ENCODE measurements at regions not wholly inside any gene's neighbourhood (a gene's known extent, or its start where the extent isn't known, plus 50 kb on each side); places are given as distances from the start of the nearest gene placed in this dataset.

DNA sequence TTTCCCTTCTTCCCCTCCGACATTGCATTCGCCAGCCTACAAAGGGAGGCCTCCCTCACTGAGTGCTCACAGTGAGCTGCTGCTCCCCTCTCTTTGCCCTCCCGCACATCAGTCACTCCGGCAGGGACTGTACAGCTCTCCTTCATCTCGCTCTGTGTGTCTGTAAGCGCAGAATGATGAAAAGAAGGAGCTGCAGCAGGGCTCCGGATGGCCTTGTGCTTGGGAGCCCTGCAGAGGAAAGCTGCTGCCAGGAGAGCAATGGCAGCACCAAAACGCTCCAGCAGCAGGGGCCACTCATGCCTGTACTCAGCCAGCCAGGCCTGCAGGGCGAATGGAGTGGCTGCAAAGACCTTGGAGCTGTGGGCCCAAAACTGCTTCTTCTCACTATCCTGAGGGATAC lies 107.0 kb upstream of the NSMCE3 start:
- Histone ChIP-seq H3K4me3 (ENCODE audit: low read length) (no peak overlapping the region), H2AFZ (ENCODE audit: low read length) (no peak overlapping the region), H3K9me2 (replicated peaks; ENCODE audit: insufficient read depth, low read length) (no peaks in the 10 kb centered on the region; the same call in 1 of the 2 replicates), H3K27me3 (ENCODE audit: low read length) (no peaks in the 10 kb centered on the region; the same call in 1 of the 2 replicates), H3K4me2 (ENCODE audit: low read depth, low read length, poor library complexity, severe bottlenecking) (no peak overlapping the region), H3K27ac (ENCODE audit: low read length) (no peak overlapping the region), H3K79me2 (ENCODE audit: low read length) (no peaks in the 10 kb centered on the region), H3K9me3 (ENCODE audit: low read length) (peaks cover 3% of the 10 kb centered on the region; the same call in 1 of the 2 replicates), H3K9ac (ENCODE audit: low read length) (no peak overlapping the region), H3K36me3 (ENCODE audit: insufficient read depth, low read length) (no peaks in the 10 kb centered on the region), H4K20me1 (ENCODE audit: insufficient read depth, low read depth, low read length) (no peaks in the 10 kb centered on the region), H3K4me1 (ENCODE audit: low read length) (no peaks in the 10 kb centered on the region)
- no peak for DNase-seq

- H3K27me3 ChIP-seq (ENCODE audit: low read length) = no peaks in the 10 kb centered on the region
- no peaks in the 10 kb centered on the region; the same call in 1 of the 2 replicates for H3K9me2 ChIP-seq (replicated peaks; ENCODE audit: insufficient read depth, low read length)
- DNase-seq = no peak
- no peaks in the 10 kb centered on the region for H3K4me1 ChIP-seq (ENCODE audit: low read length)
- no peaks in the 10 kb centered on the region for H3K36me3 ChIP-seq (ENCODE audit: insufficient read depth, low read length)
- H3K79me2 ChIP-seq (ENCODE audit: low read length) = no peaks in the 10 kb centered on the region
- H2AFZ ChIP-seq (ENCODE audit: low read length) = no peak overlapping the region
- H4K20me1 ChIP-seq (ENCODE audit: insufficient read depth, low read depth, low read length) = no peaks in the 10 kb centered on the region
- no peak overlapping the region for H3K4me3 ChIP-seq (ENCODE audit: low read length)
- peaks cover 28% of the 10 kb centered on the region for H3K9me3 ChIP-seq (ENCODE audit: low read length)
- H3K27ac ChIP-seq (ENCODE audit: low read length) = no peak overlapping the region
- H3K9ac ChIP-seq (ENCODE audit: low read length) = no peak overlapping the region
- H3K4me2 ChIP-seq (ENCODE audit: low read depth, low read length, poor library complexity, severe bottlenecking) = no peak overlapping the region
Measured at GRCh38 chr15:29369261-29369660, 99.6 kb upstream of the NSMCE3 start.

GRCh38 chr15:29364426-29365078 lies 94.9 kb upstream of the NSMCE3 start:
- no peaks in the 10 kb centered on the region for H3K36me3 ChIP-seq (ENCODE audit: insufficient read depth, low read length)
- no peak overlapping the region for H3K27ac ChIP-seq (ENCODE audit: low read length)
- no peak for DNase-seq
- no peaks in the 10 kb centered on the region for H4K20me1 ChIP-seq (ENCODE audit: insufficient read depth, low read depth, low read length)
- H2AFZ ChIP-seq (ENCODE audit: low read length) = no peak overlapping the region
- H3K27me3 ChIP-seq (ENCODE audit: low read length) = no peaks in the 10 kb centered on the region
- no peak overlapping the region for H3K9ac ChIP-seq (ENCODE audit: low read length)
- H3K79me2 ChIP-seq (ENCODE audit: low read length) = no peaks in the 10 kb centered on the region
- no peak overlapping the region for H3K4me2 ChIP-seq (ENCODE audit: low read depth, low read length, poor library complexity, severe bottlenecking)
- H3K9me2 ChIP-seq (replicated peaks; ENCODE audit: insufficient read depth, low read length) = no peaks in the 10 kb centered on the region
- H3K4me1 ChIP-seq (ENCODE audit: low read length) = no peaks in the 10 kb centered on the region
- H3K9me3 ChIP-seq (ENCODE audit: low read length) = peaks cover 20% of the 10 kb centered on the region
- no peak overlapping the region for H3K4me3 ChIP-seq (ENCODE audit: low read length)

GRCh38 chr15:29361560-29361959 lies 91.9 kb upstream of the NSMCE3 start:
- Histone ChIP-seq H4K20me1 (ENCODE audit: insufficient read depth, low read depth, low read length) (no peaks in the 10 kb centered on the region), H3K4me2 (ENCODE audit: low read depth, low read length, poor library complexity, severe bottlenecking) (no peak overlapping the region), H3K9me2 (replicated peaks; ENCODE audit: insufficient read depth, low read length) (no peaks in the 10 kb centered on the region), H3K9me3 (ENCODE audit: low read length) (0 out of 2 replicates have a peak, but pooled peaks cover 2% of the 10 kb centered on the region), H2AFZ (ENCODE audit: low read length) (no peak overlapping the region), H3K9ac (ENCODE audit: low read length) (no peak overlapping the region), H3K4me1 (ENCODE audit: low read length) (no peaks in the 10 kb centered on the region), H3K27ac (ENCODE audit: low read length) (no peak overlapping the region), H3K36me3 (ENCODE audit: insufficient read depth, low read length) (no peaks in the 10 kb centered on the region), H3K4me3 (ENCODE audit: low read length) (no peak overlapping the region), H3K79me2 (ENCODE audit: low read length) (no peaks in the 10 kb centered on the region), H3K27me3 (ENCODE audit: low read length) (no peaks in the 10 kb centered on the region)
- no peak for DNase-seq

DNA sequence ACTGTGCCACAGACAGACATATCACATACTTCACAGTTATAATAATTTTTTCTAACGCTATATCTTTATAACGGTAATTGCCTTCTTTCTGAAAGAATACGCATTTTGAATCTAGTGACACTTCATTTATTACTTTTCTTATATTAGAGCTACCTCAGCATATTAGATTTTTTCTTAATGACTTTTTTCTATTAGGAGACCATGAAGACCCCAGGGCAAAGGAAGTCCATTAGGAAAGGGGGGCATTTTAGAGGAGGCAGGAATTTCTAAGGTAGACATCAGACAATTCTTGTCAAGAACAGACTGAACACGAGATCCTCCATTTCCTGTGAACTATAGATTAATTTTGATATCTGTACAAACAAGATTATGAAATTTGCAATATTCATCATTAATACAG lies 90.5 kb upstream of the NSMCE3 start:
- H3K27ac ChIP-seq (ENCODE audit: low read length) = no peak overlapping the region
- no peak for DNase-seq
- H3K4me1 ChIP-seq (ENCODE audit: low read length) = no peaks in the 10 kb centered on the region
- no peaks in the 10 kb centered on the region for H3K9me3 ChIP-seq (ENCODE audit: low read length)
- no peaks in the 10 kb centered on the region for H4K20me1 ChIP-seq (ENCODE audit: insufficient read depth, low read depth, low read length)
- H2AFZ ChIP-seq (ENCODE audit: low read length) = no peak overlapping the region
- H3K36me3 ChIP-seq (ENCODE audit: insufficient read depth, low read length) = no peaks in the 10 kb centered on the region
- no peaks in the 10 kb centered on the region for H3K79me2 ChIP-seq (ENCODE audit: low read length)
- no peak overlapping the region for H3K4me2 ChIP-seq (ENCODE audit: low read depth, low read length, poor library complexity, severe bottlenecking)
- H3K9ac ChIP-seq (ENCODE audit: low read length) = no peak overlapping the region
- no peak overlapping the region for H3K4me3 ChIP-seq (ENCODE audit: low read length)
- no peaks in the 10 kb centered on the region for H3K9me2 ChIP-seq (replicated peaks; ENCODE audit: insufficient read depth, low read length)
- no peaks in the 10 kb centered on the region for H3K27me3 ChIP-seq (ENCODE audit: low read length)

- no peak overlapping the region for H2AFZ ChIP-seq (ENCODE audit: low read length)
- no peaks in the 10 kb centered on the region for H3K27me3 ChIP-seq (ENCODE audit: low read length)
- no peak overlapping the region for H3K9ac ChIP-seq (ENCODE audit: low read length)
- H3K9me3 ChIP-seq (ENCODE audit: low read length) = no peaks in the 10 kb centered on the region
- no peaks in the 10 kb centered on the region for H3K4me1 ChIP-seq (ENCODE audit: low read length)
- no peak overlapping the region for H3K4me3 ChIP-seq (ENCODE audit: low read length)
- H3K9me2 ChIP-seq (replicated peaks; ENCODE audit: insufficient read depth, low read length) = no peaks in the 10 kb centered on the region
- H3K4me2 ChIP-seq (ENCODE audit: low read depth, low read length, poor library complexity, severe bottlenecking) = no peak overlapping the region
- no peaks in the 10 kb centered on the region for H4K20me1 ChIP-seq (ENCODE audit: insufficient read depth, low read depth, low read length)
- H3K36me3 ChIP-seq (ENCODE audit: insufficient read depth, low read length) = no peaks in the 10 kb centered on the region
- no peak for DNase-seq
- H3K27ac ChIP-seq (ENCODE audit: low read length) = no peak overlapping the region
- H3K79me2 ChIP-seq (ENCODE audit: low read length) = no peaks in the 10 kb centered on the region
Measured at GRCh38 chr15:29356786-29357185, 87.2 kb upstream of the NSMCE3 start.

DNA sequence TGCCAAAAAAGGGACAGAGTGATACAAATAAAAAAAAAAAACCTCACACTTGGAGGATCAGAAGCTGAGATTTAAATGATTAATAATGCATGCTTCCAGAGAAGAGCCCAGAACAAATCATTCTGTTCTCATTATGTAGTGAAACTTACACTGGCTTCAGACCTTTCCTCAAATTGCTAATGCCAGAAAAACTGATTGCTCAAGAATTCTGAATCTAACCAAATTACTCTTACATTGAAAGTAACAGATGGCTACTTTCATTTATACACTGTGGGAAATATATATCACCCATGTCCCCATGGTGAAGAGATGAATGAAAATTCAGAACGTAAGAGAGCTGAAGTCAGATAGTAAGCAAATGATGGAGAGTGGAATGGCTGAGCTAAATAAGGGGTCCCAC lies 85.9 kb upstream of the NSMCE3 start:
- no peak overlapping the region for H2AFZ ChIP-seq (ENCODE audit: low read length)
- H3K4me2 ChIP-seq (ENCODE audit: low read depth, low read length, poor library complexity, severe bottlenecking) = no peak overlapping the region
- H3K9me3 ChIP-seq (ENCODE audit: low read length) = no peaks in the 10 kb centered on the region
- H3K27ac ChIP-seq (ENCODE audit: low read length) = no peak overlapping the region
- H3K9me2 ChIP-seq (replicated peaks; ENCODE audit: insufficient read depth, low read length) = no peaks in the 10 kb centered on the region
- H3K4me3 ChIP-seq (ENCODE audit: low read length) = no peak overlapping the region
- no peaks in the 10 kb centered on the region for H3K79me2 ChIP-seq (ENCODE audit: low read length)
- H3K4me1 ChIP-seq (ENCODE audit: low read length) = no peaks in the 10 kb centered on the region
- DNase-seq = no peak
- H4K20me1 ChIP-seq (ENCODE audit: insufficient read depth, low read depth, low read length) = no peaks in the 10 kb centered on the region
- no peaks in the 10 kb centered on the region for H3K36me3 ChIP-seq (ENCODE audit: insufficient read depth, low read length)
- no peak overlapping the region for H3K9ac ChIP-seq (ENCODE audit: low read length)
- no peaks in the 10 kb centered on the region for H3K27me3 ChIP-seq (ENCODE audit: low read length)

- no peak for DNase-seq
- Histone ChIP-seq H3K79me2 (ENCODE audit: low read length) (no peaks in the 10 kb centered on the region), H3K9me3 (ENCODE audit: low read length) (no peaks in the 10 kb centered on the region), H3K4me1 (ENCODE audit: low read length) (no peaks in the 10 kb centered on the region), H4K20me1 (ENCODE audit: insufficient read depth, low read depth, low read length) (no peaks in the 10 kb centered on the region), H3K36me3 (ENCODE audit: insufficient read depth, low read length) (no peaks in the 10 kb centered on the region), H3K27ac (ENCODE audit: low read length) (no peak overlapping the region), H3K9me2 (replicated peaks; ENCODE audit: insufficient read depth, low read length) (no peaks in the 10 kb centered on the region), H3K27me3 (ENCODE audit: low read length) (no peaks in the 10 kb centered on the region), H3K4me3 (ENCODE audit: low read length) (no peak overlapping the region), H3K4me2 (ENCODE audit: low read depth, low read length, poor library complexity, severe bottlenecking) (no peak overlapping the region), H3K9ac (ENCODE audit: low read length) (no peak overlapping the region), H2AFZ (ENCODE audit: low read length) (no peak overlapping the region)
Measured at GRCh38 chr15:29352402-29352801, 82.8 kb upstream of the NSMCE3 start.

Data from Karpas-422 (cell line).